Chondrocyte (in vitro differentiated cells): ENCODE measurements at regions not wholly inside any gene's neighbourhood (a gene's known extent, or its start where the extent isn't known, plus 50 kb on each side); places are given as distances from the start of the nearest gene placed in this dataset.

ENCODE experiments used
- DNase-seq: peaks from one replicate; pipeline ENCODE4 v3.0.0; 2021; ENCODE audit warnings: mixed read lengths, low spot score
- H3K27ac Mint-ChIP-seq: one replicate; pipeline ENCODE4 v1.8.0; 2021; ENCODE audit warnings: mild to moderate bottlenecking, moderate library complexity, mixed read lengths; ENCODE audit not compliant: unreplicated experiment
- H3K27me3 Mint-ChIP-seq: 2 replicates; pipeline ENCODE4 v1.8.0; 2021; ENCODE audit warnings: low read depth, mixed read lengths
- H3K36me3 Mint-ChIP-seq: 2 replicates; pipeline ENCODE4 v1.8.0; 2021; ENCODE audit warnings: low read depth, mixed read lengths
- H3K4me1 Mint-ChIP-seq: 2 replicates; pipeline ENCODE4 v1.8.0; 2021; ENCODE audit warnings: low read depth, mild to moderate bottlenecking, mixed read lengths
- H3K4me3 Mint-ChIP-seq: one replicate; pipeline ENCODE4 v1.8.0; 2021; ENCODE audit warnings: mild to moderate bottlenecking, moderate library complexity, mixed read lengths; ENCODE audit not compliant: unreplicated experiment
- H3K9me3 Mint-ChIP-seq: 2 replicates; pipeline ENCODE4 v1.8.0; 2021; ENCODE audit warnings: low read depth, mixed read lengths
- CTCF ChIP-seq: fragments of 200-600 bp; sonication (generic); IDR thresholded peaks from 2 replicates; pipeline ENCODE4 v1.5.0; 2021; ENCODE audit warnings: antibody characterized with exemption, mild to moderate bottlenecking, moderate library complexity

GRCh38 chr1:232529747-232530146 is 100.2 kb downstream of the SIPA1L2 start:
- H3K27ac Mint-ChIP-seq = no peak overlapping the region
- H3K9me3 Mint-ChIP-seq = peaks cover 4% of the 10 kb centered on the region
- H3K27me3 Mint-ChIP-seq = no peaks in the 10 kb centered on the region
- TF ChIP-seq CTCF = no peak
- no peak for DNase-seq
- H3K4me1 Mint-ChIP-seq = peaks cover 37% of the 10 kb centered on the region
- H3K4me3 Mint-ChIP-seq = no peak overlapping the region
- no peaks in the 10 kb centered on the region for H3K36me3 Mint-ChIP-seq

GRCh38 chr1:232528472-232529089 is 101.4 kb downstream of the SIPA1L2 start:
- peaks cover 44% of the 10 kb centered on the region for H3K4me1 Mint-ChIP-seq
- H3K27me3 Mint-ChIP-seq = no peaks in the 10 kb centered on the region
- H3K9me3 Mint-ChIP-seq = no peaks in the 10 kb centered on the region
- H3K36me3 Mint-ChIP-seq = no peaks in the 10 kb centered on the region
- no peak overlapping the region for H3K27ac Mint-ChIP-seq
- DNase-seq = no peak
- no peak overlapping the region for H3K4me3 Mint-ChIP-seq
- no peak for TF ChIP-seq CTCF

- no peak for DNase-seq
- H3K4me3 Mint-ChIP-seq = no peak overlapping the region
- H3K36me3 Mint-ChIP-seq = no peaks in the 10 kb centered on the region
- no peak overlapping the region for H3K27ac Mint-ChIP-seq
- H3K27me3 Mint-ChIP-seq = no peaks in the 10 kb centered on the region
- H3K4me1 Mint-ChIP-seq = peaks cover 38% of the 10 kb centered on the region
- no peaks in the 10 kb centered on the region for H3K9me3 Mint-ChIP-seq
- no peak for TF ChIP-seq CTCF
Measured at GRCh38 chr1:232524056-232524455, 105.9 kb downstream of the SIPA1L2 start.

GRCh38 chr1:232522189-232522588 is 107.7 kb downstream of the SIPA1L2 start:
- Mint-ChIP-seq H3K27me3 (no peaks in the 10 kb centered on the region), H3K27ac (no peak overlapping the region), H3K9me3 (no peaks in the 10 kb centered on the region), H3K4me1 (peaks cover 29% of the 10 kb centered on the region), H3K36me3 (no peaks in the 10 kb centered on the region), H3K4me3 (no peak overlapping the region)
- no peak for DNase-seq
- no peak for TF ChIP-seq CTCF

- no peaks in the 10 kb centered on the region for H3K27me3 Mint-ChIP-seq
- no peaks in the 10 kb centered on the region for H3K9me3 Mint-ChIP-seq
- H3K4me3 Mint-ChIP-seq = no peak overlapping the region
- peaks cover 25% of the 10 kb centered on the region for H3K4me1 Mint-ChIP-seq
- TF ChIP-seq CTCF = no peak
- no peak for DNase-seq
- no peaks in the 10 kb centered on the region for H3K36me3 Mint-ChIP-seq
- peak overlapping the region; percentile 14 for H3K27ac Mint-ChIP-seq
Measured at GRCh38 chr1:232521660-232522059, 108.3 kb downstream of the SIPA1L2 start.
